Ascending aorta (tissue), 2 donors: ENCODE measurements at regions not wholly inside any gene's neighbourhood (a gene's known extent, or its start where the extent isn't known, plus 50 kb on each side); places are given as distances from the start of the nearest gene placed in this dataset.
"Not testable (repeated sequence)": the region's sequence is repeated elsewhere in the genome, so short reads cannot be mapped to it uniquely, and the experiment has no call there.

ENCODE experiments used
- DNase-seq, 2 donors: peaks; one replicate each; pipeline ENCODE4 v3.0.0-alpha.2; 2019; ENCODE audit warnings: low spot score in 2 of 2
- H3K27ac ChIP-seq, 2 donors: fragments of 200-600 bp; sonication (generic); one replicate each; pipeline ENCODE4 v1.5.1; 2016 to 2017; ENCODE audit warnings: mild to moderate bottlenecking in 1 of 2
- H3K27me3 ChIP-seq: fragments of 200-600 bp; sonication (generic); one replicate; pipeline ENCODE4 v1.5.1; 2017
- H3K36me3 ChIP-seq, 2 donors: fragments of 200-600 bp; sonication (generic); one replicate each; pipeline ENCODE4 v1.5.1; 2016
- H3K4me1 ChIP-seq, 2 donors: fragments of 200-600 bp; sonication (generic); one replicate each; pipeline ENCODE4 v1.5.1; 2016 to 2017; ENCODE audit warnings: mild to moderate bottlenecking in 1 of 2
- H3K4me3 ChIP-seq, 2 donors: fragments of 200-600 bp; sonication (generic); one replicate each; pipeline ENCODE4 v1.5.1; 2016 to 2017; ENCODE audit warnings: mild to moderate bottlenecking in 1 of 2
- H3K9me3 ChIP-seq, 2 donors: fragments of 200-600 bp; sonication (generic); one replicate each; pipeline ENCODE4 v1.5.1; 2016
- CTCF ChIP-seq, 3 experiments: fragments of 200-600 bp in 2 of 3; fragments of 450-650 bp in 1 of 3; sonication (generic) in 2 of 3; IDR thresholded peaks; one replicate each; pipeline ENCODE4 v1.5.1; 2016 to 2019; ENCODE audit warnings: antibody characterized with exemption in 3 of 3, mild to moderate bottlenecking in 1 of 3, moderate library complexity in 1 of 3
- intact Hi-C: fragments of 100-400 bp; cut with DNase I; formaldehyde crosslinking; loops from one replicate; pipeline ENCODE4 v1.15.1; 2023

DNA sequence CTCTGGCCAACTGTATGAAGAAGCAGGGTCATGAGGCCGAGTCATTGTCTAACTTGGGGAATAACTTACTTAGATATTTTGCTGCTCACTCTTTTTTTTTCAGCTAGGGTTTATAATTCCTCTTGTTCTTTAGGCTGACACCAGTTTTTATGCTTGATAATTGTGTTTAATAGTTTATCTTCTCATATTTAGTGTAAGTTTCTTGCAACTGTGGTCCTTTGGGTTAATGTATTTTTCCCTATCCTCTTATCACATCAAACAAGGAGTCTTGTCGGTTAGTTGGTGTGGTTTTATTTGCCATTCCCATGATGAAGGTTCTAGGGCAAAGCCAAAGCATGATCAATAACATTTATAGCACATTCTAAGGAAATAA lies 204.6 kb downstream of the NUFIP1 start:
- Histone ChIP-seq H3K36me3 (no peaks in the 10 kb centered on the region), H3K4me1 (no peaks in the 10 kb centered on the region), H3K4me3 (no peak overlapping the region), H3K27ac (no peak overlapping the region), H3K27me3 (no peaks in the 10 kb centered on the region), H3K9me3 (no peaks in the 10 kb centered on the region)
- TF ChIP-seq CTCF (IDR thresholded peaks at IDR 0.05), result no peak
- DNase-seq, result no peak
- intact Hi-C loops, result no loop called here

DNA sequence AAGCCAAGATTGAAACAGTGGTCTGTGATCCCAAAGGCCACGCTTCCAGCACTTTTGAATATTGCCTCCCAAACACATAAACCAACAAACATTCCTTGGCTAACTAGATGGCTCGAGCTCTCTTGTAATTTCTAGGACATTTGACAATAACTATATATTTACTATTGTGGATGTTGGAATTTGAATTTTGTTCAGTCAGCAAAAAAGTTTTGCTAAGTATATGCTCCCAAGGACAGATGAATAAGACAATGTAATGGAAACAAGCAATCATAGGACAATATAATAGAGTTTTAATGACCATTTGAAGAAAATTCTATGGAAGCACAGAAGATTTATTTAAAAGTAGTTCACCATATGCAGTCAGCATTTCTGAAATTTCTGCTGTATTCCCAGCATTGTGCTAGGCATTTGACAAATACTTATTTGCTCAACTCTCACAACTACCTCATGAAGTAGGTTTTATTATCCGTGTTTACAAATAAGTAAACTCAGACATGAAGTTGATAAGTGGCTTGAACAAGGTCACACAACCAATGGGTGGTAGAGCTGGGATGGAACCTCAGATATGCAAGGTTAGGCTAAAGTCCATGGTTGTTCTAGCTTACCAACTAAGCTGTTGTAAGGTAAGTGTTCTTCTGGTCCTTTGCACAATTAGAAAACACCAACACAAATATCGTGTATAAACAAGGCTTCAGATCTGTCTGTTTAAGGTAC lies 205.1 kb downstream of the NUFIP1 start:
- Histone ChIP-seq H3K36me3 (no peaks in the 10 kb centered on the region), H3K27me3 (no peaks in the 10 kb centered on the region), H3K27ac (no peak overlapping the region), H3K4me3 (no peak overlapping the region), H3K9me3 (no peaks in the 10 kb centered on the region), H3K4me1 (no peaks in the 10 kb centered on the region)
- TF ChIP-seq CTCF (IDR thresholded peaks at IDR 0.05), result no peak
- intact Hi-C loops, result no loop called here
- no peak for DNase-seq

DNA sequence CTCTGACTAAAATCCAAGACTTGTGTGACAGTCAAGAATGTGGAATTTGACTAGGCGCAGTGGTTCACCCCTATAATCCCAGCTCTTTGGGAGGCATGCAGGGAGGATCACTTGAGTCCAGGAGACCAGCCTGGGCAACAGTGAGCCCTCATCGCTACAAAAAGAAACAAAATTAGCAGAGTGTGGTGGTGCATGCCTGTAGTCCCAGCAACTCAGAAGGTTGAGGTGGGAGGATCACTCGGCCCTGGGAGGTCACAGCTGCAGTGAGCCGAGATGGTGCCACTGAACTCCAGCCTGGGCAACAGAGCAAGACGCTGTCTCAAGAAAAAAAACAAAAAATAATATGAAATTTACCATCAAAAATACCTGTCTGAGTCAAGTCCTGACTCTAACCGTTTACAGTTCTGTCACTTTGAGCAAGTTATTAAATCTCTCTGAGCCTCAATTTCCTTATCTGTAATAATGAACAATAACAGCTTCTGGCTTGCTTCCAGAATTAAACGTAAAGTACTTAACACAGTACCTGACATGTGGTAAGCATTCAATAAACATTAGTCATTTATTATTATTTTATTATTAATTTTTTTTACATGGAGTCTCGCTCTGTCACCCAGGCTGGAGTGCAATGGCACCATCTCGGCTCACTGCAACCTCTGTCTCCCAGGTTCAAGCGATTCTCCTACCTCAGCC lies 204.6 kb upstream of the TSC22D1 start:
- Histone ChIP-seq H3K9me3 (no peaks in the 10 kb centered on the region), H3K27me3 (no peaks in the 10 kb centered on the region), H3K36me3 (no peaks in the 10 kb centered on the region), H3K27ac (no peak overlapping the region), H3K4me1 (no peaks in the 10 kb centered on the region), H3K4me3 (no peak overlapping the region)
- no peak for TF ChIP-seq CTCF (IDR thresholded peaks at IDR 0.05)
- intact Hi-C loops, result no loop called here
- DNase-seq, result no peak

DNA sequence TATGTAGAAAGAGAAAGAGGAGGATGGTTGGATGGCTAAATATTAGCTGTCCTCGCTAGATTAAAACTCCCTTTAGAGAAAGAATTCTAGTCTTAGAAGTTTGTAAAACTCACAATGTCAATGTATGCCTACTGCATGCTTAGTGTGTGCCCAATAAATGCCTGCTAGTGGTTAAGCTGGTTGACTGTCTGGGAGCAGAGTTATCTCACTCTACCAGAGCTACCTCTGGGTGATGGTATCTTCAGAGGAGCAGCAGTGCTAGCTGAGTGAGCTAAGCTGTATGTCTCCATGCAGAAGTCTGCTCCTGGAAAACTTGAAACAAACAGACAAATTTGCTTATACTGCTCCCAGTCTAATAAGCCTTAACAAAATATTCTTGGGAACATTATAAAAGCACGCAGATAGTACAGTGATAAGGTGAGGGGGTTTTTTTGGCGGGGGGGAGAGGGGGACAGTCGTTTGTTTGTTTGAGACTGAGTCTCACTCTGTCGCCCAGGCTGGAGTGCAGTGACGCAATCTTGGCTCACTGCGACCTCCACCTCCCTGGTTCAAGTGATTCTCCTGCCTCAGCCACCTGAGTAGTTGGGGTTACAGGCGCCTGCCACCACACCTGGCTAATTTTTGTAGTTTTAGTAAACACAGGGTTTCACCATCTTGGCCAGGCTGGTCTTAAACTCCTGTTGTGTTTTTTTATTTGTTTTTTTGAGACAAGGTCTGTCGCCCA lies 202.8 kb upstream of the TSC22D1 start:
- Histone ChIP-seq H3K36me3 (no peaks in the 10 kb centered on the region), H3K4me3 (no peak overlapping the region), H3K27ac (no peak overlapping the region), H3K4me1 (no peaks in the 10 kb centered on the region), H3K9me3 (no peaks in the 10 kb centered on the region), H3K27me3 (no peaks in the 10 kb centered on the region)
- intact Hi-C loops, result no loop called here
- no peak for TF ChIP-seq CTCF (IDR thresholded peaks at IDR 0.05)
- no peak for DNase-seq

DNA sequence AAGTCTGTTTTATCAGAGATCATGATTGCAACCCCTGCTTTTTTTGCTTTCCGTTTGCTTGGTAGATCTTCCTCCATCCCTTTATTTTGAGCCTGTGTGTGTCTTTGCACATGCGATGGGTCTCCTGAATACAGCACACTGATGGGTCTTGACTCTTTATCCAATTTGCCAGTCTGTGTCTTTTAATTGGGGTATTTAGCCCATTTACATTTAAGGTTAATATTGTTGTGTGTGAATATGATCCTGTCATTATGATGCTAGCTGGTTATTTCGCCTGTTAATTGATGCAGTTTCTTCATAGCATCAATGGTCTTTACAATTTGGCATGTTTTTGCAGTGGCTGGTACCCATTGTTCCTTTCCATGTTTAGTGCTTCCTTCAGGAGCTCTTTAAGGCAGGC lies 199.2 kb upstream of the TSC22D1 start:
- H3K36me3 ChIP-seq, H3K27ac ChIP-seq, H3K4me1 ChIP-seq, H3K9me3 ChIP-seq, intact Hi-C loops, DNase-seq, H3K4me3 ChIP-seq, H3K27me3 ChIP-seq: not testable (repeated sequence)

- intact Hi-C loops, result loop anchor here (5.0 kb wide), 1 partner anchor 136 kb away; no protein-coding TSS in a partner anchor
- no peak for TF ChIP-seq CTCF (IDR thresholded peaks at IDR 0.05)
- Histone ChIP-seq H3K4me1 (peaks cover 0 to 7% of the 10 kb centered on the region in 2 donors), H3K4me3 (no peak overlapping the region), H3K9me3 (no peaks in the 10 kb centered on the region), H3K36me3 (no peaks in the 10 kb centered on the region), H3K27ac (no peak overlapping the region), H3K27me3 (no peaks in the 10 kb centered on the region)
- no peak for DNase-seq
Measured at GRCh38 chr13:44770951-44771350, 194.8 kb upstream of the TSC22D1 start.
